ENCODE measurements at regions not wholly inside any gene's neighbourhood (a gene's known extent, or its start where the extent isn't known, plus 50 kb on each side); places are given as distances from the start of the nearest gene placed in this dataset.
"Not testable (repeated sequence)": the region's sequence is repeated elsewhere in the genome, so short reads cannot be mapped to it uniquely, and the experiment has no call there.

DNA sequence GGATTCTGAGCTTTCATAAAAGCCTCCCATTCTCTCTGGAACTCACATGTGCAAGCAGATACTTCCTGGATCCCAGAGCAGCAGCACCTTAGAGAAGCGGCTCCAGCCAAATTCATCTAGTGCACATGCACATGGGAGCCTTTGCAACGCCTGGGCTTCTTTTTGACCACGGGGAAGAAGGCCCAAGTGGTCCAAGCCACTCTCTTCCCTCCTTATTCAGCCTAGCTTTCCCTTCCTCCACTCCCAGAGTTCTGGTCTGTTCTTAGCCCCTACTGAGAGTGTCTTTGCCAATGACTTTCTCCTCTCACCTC, 118.7 kb downstream of the ZNF365 start:
- FAIRE-seq = no peak
- no peak for DNase-seq (ENCODE audit: low spot score)

DNA sequence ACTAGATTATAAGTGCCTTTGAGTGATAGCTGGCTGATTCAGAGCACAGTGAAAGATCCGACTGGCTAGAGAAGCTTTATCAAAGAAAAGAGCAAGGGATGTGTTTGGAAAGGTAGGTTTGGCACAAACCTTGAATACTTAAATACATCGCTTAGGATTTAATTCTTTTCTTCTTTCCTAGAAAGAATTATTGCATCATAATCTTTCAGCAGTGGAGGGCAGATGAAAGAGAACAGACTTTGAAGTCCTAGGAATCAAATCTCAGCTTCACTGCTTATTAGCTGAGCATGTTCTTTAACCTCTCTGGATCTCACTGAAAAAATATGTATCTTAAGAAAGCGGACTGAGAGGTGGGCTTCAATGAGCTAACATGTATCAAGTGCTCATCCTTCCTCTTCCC, 122.8 kb downstream of the ZNF365 start:
- DNase-seq (ENCODE audit: low spot score) = no peak

DNA sequence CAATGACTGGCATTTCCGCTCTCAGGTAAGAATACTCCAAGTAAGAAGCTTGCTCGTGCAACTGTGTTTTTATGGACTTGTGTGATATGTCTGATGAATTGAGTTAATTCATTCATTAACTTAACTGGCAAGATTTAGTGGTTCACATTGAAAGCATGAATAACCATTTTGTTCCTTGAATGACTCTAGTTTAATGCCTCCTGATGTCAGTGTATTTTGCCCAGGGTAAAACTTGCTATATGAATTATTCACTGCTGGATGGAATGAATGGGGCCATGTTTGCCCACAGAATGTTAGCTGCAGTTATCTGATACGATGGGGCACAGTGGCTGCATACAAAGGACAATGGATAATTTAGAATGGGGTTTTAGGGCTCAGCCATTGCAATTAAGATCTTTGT, 124.1 kb downstream of the ZNF365 start:
- DNase-seq (ENCODE audit: low spot score) (no peak), FAIRE-seq (no peak)

More for the DNA sequence above, 122.8 kb downstream of the ZNF365 start:
- FAIRE-seq = no peak

DNA sequence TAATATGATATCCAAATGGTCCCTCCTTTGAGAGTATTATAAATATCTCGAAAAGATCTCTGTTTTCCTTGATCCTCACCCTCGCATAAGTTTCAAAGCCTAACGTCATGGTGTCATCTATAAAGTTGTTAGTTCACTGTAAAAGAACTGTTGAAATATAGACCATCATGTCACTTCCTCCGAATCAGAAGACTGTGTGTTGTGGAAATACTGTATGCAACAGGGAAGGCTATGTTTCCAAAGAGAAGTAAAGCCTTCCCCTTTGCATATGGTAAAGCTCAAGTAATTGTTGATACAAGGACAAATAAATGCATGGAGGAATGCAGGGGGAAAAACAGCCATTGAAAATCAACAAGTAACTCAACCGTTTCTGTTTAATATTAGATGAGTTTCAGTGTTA, 125.9 kb downstream of the ZNF365 start:
- not testable (repeated sequence) for DNase-seq (ENCODE audit: low spot score)
- FAIRE-seq = peak; percentile 97

DNA sequence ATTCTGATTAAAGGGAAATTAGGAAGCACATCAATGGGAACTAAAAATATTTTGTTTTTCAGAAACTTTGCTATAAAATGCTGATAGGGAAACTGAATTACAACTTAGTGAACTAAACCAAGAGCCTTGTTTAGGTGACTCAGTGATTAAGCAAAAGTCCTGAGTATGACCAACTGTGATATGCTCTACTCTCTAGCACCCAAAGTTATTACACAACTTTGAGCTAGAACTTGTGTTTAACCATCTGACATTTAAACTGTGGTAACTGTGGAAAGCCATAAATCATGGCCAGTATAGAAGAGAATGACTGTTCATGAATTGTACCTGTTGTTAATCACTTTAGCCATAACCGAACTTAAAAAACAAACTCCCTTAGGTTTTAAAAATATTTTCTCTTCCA, 127.4 kb downstream of the ZNF365 start:
- DNase-seq (ENCODE audit: low spot score) (no peak), FAIRE-seq (no peak)

- FAIRE-seq = no peak
- no peak for DNase-seq (ENCODE audit: low spot score)
Measured at GRCh38 chr10:62502995-62503613, 128.9 kb downstream of the ZNF365 start.

- FAIRE-seq = no peak
- no peak for DNase-seq (ENCODE audit: low spot score)
Measured at GRCh38 chr10:62503872-62504271, 129.7 kb downstream of the ZNF365 start.

- FAIRE-seq = no peak
Measured at GRCh38 chr10:62506371-62506770, 132.2 kb downstream of the ZNF365 start.

DNA sequence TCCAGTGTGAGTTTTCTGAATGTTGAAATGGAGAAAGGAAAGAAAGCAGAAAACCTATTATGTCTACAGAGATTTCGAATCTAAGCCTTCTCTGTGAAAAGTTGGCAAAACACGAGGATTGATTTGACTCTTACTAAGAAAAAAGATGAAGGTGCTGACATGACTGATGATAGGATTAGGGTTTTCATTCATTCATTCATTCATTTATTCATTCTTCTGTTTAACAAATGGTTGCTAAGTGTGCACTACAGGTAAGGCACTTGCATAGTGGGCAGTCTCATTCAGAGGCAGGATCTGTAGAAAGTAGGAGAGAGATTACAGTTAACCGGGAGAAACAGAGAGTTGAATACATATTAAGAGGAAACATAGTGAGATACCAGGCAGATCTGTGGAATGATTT, 137.1 kb downstream of the ZNF365 start:
- FAIRE-seq = no peak

More at GRCh38 chr10:62506371-62506770, 132.2 kb downstream of the ZNF365 start:
- no peak for DNase-seq (ENCODE audit: low spot score)

GRCh38 chr10:62511656-62512055, 137.5 kb downstream of the ZNF365 start:
- DNase-seq (ENCODE audit: low spot score) (no peak), FAIRE-seq (no peak)

More for the DNA sequence above, 137.1 kb downstream of the ZNF365 start:
- no peak for DNase-seq (ENCODE audit: low spot score)

DNA sequence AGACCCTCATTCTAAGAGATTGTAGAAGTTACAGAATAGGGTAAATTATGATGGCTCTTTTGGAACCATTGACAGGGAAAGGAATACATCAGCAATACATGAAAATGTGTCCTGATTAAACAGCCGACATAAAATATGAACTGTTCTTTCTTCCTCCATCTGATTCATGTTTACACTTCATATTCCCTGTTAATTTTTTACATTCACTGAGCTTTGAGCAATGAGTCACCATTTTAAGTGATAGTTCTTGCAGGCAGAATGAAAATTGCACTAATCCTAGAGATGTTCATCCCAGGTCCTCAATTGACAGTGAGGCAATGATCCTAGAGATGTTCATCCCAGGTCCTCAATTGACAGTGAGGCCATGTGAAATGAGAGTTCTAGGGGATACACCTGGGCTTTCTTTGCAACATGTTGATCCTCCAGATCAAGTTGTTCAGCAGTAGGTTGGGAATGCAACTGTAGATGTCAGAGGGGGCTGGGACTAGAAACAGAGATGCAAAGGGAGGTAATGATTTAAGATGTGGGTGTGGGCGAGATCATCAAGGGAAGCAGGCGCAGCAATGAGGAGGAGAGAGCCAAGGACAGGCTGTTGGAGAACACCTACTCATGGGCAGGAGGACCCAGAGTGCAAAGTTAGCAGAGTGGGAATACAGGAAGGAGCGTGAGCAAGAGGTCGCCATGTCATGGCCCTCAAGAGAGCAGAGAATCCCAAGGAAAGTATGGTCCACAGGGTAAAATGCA, 138.7 kb downstream of the ZNF365 start:
- FAIRE-seq (peak; percentile 23), DNase-seq (ENCODE audit: low spot score) (no peak)

DNA sequence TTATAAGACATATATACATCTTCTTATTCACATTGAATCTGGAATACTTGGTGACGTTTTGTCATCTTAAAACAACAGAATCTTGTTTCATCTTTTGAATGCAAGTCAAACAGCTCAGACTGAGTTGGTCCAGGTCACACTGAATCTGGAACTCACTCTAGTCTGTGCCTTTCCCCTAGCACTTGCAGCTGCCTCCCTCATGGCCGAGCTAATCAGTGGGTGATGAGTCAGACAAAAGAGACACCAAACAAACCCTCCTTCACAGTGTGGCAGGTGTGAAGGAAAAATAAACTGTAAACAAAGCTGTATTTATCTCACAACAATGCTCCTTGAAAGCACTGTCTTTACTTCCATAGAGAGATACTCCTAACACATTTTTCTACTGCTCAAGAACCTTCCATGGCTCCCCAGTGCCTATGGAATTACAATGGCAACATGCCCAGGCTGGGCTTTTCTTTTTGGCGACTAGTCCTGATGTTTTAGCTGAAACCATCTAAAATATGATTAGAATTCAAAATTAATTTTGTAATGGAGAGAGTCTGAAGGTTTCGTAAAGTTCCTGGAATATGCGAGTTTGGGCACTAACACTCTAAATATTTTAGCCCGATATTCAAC, 140.0 kb downstream of the ZNF365 start:
- DNase-seq (ENCODE audit: low spot score) (no peak), FAIRE-seq (no peak)

GRCh38 chr10:62517252-62517651, 143.1 kb downstream of the ZNF365 start:
- no peak for FAIRE-seq
- no peak for DNase-seq (ENCODE audit: low spot score)

DNA sequence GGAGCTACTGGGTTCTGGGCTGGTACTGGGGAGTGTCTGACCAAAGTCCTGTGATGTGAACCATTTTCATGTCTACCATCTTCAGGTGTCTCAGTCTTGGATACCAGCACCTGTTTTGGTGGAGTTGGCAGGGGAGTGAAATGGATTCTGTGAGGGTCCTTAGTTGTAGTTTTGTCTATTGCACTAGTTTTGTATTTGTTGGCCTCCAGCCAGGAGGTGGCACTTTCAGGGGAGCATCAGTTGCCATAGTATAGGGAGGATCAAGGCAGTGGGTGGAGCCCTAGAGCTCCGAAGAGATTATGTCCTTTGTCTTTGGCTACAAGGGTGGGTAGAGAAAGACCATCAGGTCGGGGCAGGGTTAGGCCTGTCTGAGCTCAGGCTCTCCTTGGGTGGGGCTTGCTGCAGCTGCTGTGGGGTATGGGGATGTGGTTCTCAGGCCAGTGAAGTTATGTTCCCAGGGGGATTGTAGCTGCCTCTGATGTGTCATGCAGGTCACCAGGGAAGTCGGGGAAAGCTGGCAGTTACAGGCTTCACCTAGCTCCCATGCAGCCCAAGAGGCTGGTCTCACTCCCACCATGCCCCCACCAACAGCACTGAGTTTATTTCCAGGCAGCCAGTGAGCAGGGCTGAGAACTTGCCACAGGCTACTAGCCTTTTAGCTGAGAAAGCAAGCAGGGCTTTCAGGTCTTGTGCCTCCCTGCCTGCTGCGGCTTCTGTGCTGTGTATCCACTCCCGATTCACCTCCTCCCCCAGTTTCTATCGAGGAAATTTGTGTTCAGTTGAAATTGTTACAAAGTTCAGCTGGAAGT, 153.1 kb downstream of the ZNF365 start:
- DNase-seq (ENCODE audit: low spot score) (no peak), FAIRE-seq (peak; percentile 59)

- no peak for FAIRE-seq
- DNase-seq (ENCODE audit: low spot score) = no peak
Measured at GRCh38 chr10:62528441-62528840, 154.3 kb downstream of the ZNF365 start.

GRCh38 chr10:62529396-62529795, 155.2 kb downstream of the ZNF365 start:
- DNase-seq (ENCODE audit: low spot score) (no peak), FAIRE-seq (no peak)

- no peak for DNase-seq (ENCODE audit: low spot score)
- FAIRE-seq = no peak
Measured at GRCh38 chr10:62534031-62534430, 159.9 kb downstream of the ZNF365 start.

GRCh38 chr10:62538606-62539005, 164.4 kb downstream of the ZNF365 start:
- FAIRE-seq (no peak), DNase-seq (ENCODE audit: low spot score) (no peak)

DNA sequence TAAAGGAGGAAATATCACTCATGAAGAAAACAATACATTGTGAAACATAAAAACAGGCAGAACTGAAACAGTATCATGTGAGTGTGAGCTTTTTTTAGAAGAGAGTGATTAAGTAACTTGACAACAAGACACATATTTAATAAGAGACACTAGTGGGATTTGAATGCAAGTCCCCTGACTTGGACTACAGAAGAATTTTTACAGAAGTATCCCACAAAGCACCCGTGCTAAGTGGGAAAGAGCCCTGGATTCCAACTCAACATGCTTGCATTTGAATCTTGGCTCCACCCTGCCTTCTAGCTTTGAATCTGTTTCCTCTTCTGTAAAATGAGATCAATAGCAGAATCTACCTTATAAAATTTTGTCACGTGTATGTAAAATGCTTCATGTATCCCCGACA, 166.2 kb downstream of the ZNF365 start:
- no peak for FAIRE-seq
- no peak for DNase-seq (ENCODE audit: low spot score)

DNA sequence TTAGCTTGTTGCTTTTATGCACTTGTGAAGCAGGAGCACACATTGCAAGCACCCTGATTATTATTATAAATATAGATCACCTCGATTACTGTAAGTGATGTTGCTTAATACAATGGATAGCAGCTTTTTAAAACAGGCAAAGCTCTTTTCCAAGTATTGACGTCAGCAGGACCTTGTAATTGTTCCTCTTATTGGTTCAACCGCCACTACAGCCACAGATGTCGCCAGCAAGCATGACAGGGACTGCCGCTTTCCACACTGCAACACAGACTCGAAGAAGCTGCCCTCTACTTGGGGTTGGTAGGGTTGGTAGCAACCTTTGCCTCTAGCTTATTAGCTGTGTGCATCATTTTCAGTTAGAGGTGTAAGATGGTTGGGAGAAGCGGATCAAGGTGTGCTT, 167.6 kb downstream of the ZNF365 start:
- DNase-seq (ENCODE audit: low spot score) (no peak), FAIRE-seq (peak; percentile 74)

GRCh38 chr10:62543571-62544355, 169.6 kb downstream of the ZNF365 start:
- DNase-seq (ENCODE audit: low spot score) = no peak
- FAIRE-seq = no peak
